DMS53 treated with DMSO at 0.1 percent for 48 hours (cell line): ENCODE measurements at regions not wholly inside any gene's neighbourhood (a gene's known extent, or its start where the extent isn't known, plus 50 kb on each side); places are given as distances from the start of the nearest gene placed in this dataset.
A peak's percentile ranks its signal among the peaks of the same experiment; 100 is the strongest.
"Not testable (repeated sequence)": the region's sequence is repeated elsewhere in the genome, so short reads cannot be mapped to it uniquely, and the experiment has no call there.

ENCODE experiments used
- DNase-seq: peaks from one replicate; lab custom pipeline; 2025; ENCODE audit not compliant: unreplicated experiment; lab: John Stamatoyannopoulos, UW

- no peak for DNase-seq
Observed at GRCh38 chrX:16319929-16320328, 152.6 kb downstream of the MAGEB17 start.

DNA sequence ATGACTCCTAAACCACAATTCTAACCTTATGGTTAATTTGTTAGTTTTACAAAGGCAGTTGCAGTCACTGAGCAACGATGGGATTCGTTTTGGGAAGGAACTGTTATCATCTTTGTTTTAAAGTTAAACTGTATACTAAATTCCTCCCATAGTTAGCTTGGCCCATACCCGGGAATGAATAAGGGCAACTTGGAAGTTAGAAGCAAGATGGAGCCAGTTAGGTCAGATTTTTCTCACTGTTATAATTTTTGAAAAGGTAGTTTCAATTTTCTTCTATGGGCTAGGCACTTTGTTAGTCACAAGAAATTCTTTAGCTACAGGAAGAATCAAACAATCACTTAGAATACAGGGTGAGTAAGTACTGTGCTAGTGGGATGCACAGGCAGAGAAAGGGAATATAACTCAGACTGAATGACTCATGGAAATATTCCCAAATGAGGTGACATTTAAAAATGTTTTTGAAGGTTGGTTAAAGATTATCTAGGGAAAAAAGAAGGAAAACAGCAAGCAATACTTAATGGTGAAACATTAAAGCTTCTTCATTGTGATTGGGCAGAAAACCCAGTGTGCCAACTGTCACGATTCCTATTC is 153.6 kb downstream of the MAGEB17 start:
- no peak for DNase-seq

- DNase-seq: no peak
Observed at GRCh38 chrX:16333453-16333852, 166.2 kb downstream of the MAGEB17 start.

DNA sequence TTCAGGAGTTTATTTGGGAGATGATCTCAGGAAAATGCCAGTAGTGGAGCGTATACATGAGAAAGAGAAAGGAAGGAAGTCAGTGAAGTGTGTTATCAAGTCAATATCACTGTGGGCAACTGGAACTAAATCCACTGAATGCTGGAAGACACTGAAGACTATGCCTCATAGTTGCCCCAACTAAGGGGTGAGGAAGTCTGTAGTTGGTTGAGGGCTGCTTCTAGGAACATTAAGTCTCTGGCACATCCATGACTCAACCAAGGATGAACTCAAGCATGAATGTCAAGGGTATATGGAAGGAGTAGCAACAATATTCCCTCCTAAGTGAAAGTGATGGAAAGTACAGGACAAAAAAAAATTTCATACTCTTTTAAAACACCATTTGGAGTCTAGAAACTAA is 167.9 kb downstream of the MAGEB17 start:
- no peak for DNase-seq

DNA sequence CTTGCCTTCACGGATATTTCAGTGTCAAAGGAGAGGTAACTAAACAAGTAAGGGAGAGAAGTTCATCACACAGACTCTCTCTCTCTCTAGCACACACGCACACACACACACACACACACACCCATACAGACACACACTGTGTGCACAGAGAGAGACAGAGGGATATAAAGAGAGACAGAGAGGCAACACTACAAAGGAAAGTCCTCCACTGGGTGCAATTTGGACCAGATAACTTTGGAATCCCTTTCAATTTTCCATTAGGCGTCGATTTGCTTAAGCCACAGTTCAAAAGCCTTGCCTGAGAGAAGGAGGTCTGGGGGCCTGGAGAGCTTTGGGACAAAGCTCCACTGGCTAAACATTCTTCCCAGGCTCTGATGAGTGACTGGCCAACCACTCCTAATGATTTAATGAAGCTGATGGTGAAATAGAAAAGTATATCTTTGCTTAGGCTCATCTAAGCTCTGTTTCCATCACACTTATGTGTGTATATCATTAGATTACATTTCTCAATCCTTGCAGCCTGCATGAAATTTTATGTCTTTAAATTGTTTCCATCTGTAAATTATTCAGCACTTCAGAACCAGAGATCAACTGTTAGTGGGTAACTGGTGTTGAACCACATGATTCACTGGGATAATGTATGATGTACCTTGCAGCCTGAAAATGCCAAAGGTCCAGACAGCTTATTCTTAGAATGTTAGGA is 180.8 kb downstream of the MAGEB17 start:
- no peak for DNase-seq

- no peak for DNase-seq
Observed at GRCh38 chrX:16357902-16358301, 190.6 kb downstream of the MAGEB17 start.

DNA sequence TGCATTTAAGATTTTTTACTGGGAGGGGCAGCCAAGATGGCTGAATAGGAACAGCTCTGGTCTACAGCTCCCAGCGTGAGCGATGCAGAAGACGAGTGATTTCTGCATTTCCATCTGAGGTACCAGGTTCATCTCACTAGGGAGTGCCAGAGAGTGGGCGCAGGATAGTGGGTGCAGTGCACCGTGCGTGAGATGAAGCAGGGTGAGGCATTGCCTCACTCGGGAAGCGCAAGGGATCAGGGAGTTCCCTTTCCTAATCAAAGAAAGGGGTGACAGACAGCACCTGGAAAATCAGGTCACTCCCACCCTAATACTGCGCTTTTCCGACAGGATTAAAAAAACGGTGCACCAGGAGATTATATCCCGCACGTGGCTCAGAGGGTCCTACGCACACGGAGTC is 192.8 kb downstream of the MAGEB17 start:
- DNase-seq: not testable (repeated sequence)

- DNase-seq: no peak
Observed at GRCh38 chrX:16368696-16369095, 201.4 kb downstream of the MAGEB17 start.

- no peak for DNase-seq
Observed at GRCh38 chrX:16376056-16376455, 208.8 kb downstream of the MAGEB17 start.

DNA sequence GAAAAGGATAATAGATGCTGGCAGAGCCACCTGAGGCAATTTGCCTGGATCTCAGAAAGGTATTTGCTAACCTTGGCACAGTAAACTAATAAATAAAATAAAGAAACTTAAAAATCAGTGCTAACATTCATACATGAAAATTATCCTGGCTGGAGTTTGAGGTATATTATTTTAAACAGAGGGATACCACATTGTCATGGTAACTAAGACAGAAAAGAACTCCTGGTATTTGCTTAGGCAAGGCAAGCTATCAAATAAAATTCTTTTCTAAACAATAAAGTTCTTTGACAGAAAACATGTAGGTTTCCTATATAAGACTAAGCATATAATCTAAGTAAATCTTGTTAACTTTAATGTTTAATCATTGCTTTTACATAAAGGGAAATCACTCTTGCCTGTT is 218.8 kb downstream of the MAGEB17 start:
- no peak for DNase-seq

DNA sequence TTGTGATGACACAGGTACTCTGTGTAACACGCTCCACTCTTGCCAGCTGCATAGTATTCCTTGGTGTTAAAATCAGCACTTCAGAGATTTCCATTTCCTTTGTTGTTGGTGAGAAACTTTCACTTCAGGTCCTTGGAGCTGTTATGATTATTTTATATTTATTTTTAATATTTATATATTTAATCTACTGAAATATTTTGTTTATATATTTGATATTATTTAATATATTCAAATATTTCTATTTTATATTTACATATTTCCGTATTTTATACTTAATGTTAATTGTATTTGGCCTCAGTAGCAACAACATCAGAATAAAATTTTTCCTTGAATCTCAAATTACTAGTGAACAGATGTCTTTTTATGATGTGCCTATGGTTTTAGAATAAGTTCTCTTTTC is 225.3 kb downstream of the MAGEB17 start:
- DNase-seq: no peak

DNA sequence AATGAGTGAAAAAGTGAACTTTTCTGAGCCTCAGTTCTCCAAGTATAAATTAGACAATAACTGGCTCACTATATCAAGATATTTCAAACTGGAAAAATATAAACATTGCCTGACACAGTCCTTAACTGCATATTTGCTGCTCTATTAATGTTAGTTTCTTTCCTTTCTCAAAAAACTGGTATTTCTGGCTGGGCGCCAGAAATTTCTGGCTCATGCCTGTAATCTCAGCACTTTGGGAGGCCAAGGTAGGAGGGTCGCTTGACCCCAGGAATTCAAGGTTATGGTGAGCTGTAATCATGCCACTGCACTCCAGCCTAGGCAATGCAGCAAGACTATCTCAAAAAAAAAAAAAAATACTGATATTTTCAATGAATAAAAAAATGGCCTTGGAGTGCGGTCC is 227.0 kb downstream of the MAGEB17 start:
- no peak for DNase-seq

DNA sequence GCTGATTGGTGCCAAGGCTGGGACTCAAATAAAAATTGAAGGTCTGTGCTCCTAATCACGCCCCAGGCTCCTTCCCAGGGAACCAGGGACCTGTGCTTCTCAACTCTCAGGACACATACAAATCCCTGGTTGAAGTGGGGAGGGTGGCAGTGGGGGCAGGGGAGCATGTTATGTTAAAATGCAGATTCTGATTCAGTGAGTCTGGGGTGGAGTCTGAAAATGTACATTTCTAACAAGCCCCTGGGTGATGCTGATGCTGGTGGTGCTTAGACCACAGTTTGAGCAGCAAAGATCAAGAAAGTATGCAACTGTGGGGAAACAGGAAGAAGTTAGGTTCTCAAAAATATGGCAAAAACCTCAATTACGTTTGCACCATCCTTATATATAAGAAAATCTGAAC is 236.5 kb downstream of the MAGEB17 start:
- no peak for DNase-seq

DNA sequence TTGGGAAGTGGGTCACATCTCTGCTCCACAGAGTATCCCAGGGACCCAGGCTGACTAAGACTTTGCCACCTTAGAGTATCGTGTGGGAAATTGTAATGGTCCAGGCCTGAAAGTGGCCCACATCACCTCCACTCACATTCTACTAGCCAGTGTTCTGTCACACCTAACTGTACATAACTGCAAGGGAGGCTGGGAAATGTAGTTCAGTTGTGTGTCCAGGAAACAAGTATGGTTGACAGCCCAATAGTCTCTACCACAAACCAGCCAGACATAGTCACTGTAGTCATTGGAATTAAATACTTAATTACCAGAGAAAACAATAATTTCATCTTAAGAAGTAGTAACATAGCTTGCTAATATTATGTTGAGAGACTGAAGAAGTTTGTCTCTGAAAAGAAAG is 233.4 kb upstream of the S100G start:
- no peak for DNase-seq

DNA sequence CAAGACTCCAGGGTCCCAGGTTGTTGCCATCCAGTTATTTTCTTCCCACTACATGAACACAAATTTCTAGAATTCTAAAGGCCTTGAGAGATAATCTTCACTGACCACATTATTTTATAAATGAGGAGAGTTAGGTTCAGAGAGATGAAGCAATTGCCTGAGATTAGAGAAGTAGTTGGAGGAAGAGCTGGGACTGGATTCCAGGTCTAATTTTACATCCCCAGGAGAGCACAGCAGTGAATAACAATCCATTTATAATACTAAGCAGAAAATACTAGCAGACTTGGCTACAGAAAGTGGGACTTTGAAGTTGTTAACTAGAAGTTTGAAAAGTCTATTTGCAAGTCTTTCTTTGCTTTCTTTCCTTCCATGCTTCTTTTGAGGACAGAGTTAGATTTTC is 231.3 kb upstream of the S100G start:
- no peak for DNase-seq

DNA sequence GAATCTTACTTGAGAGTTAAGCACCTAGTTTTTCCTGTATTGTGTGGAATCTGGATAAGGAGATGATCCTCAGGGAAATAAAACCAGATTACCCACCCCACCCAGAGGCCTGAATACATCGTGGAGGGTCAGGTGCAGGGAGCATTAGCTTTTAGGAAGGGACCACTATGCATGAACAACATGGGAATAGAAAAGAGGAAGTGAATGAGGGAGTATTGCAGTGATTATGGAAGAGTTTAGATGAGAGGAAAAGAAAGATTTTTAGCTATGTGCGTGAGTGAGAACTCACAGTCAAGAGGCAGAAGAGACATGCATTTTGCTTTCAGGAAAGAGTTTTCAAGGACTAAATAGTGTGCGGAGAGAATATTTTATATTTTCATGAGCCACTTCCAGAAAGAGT is 222.3 kb upstream of the S100G start:
- DNase-seq: no peak

DNA sequence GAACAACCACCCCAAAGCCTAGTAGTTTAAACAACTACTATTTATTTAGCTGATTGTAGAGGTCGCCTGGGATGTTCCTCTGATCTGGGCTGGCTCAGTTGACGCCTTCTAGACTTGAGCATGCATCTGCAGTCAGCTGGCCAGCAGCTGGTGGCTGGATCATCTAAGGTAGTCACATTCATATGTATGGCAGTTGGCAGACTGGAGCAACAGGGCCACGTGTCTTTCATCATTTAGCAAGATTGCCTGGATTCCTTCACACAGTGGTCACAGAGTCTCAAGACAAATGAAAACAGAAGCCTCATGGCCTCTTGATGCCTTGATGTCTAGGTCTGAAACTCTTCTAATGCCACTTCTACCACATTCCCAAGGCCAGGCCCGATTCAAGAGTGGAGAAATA is 220.6 kb upstream of the S100G start:
- DNase-seq: no peak

GRCh38 chrX:16431266-16431665 is 218.7 kb upstream of the S100G start:
- no peak for DNase-seq

GRCh38 chrX:16433021-16433420 is 216.9 kb upstream of the S100G start:
- no peak for DNase-seq

DNA sequence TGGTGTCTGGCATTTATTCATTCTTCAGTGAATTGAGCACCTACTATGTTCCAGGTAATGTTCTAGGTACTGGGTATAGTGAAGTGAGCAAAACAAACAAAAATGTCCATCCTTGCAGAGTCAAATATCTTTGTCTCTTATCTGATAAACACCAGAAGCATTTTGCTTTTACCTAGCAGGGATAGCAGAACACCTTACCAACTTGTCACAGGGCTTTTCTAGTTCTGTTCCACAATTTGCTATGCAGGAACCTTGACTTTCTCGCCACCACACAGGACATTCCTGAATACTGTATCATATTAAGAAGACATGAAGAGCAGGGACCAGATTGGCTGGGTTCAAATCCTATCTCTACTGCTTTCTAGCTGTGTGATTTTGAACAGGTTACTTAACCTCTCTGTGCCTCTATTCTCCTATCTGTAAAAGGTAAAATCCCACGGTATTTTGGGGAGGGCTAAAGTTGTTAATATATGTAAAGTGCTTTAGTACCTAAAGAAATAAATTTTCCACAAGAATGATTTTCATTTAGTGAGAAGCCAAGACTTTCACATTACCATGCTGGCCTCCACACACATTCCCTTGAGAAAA is 214.5 kb upstream of the S100G start:
- DNase-seq: no peak

- DNase-seq: peak; percentile 47
Observed at GRCh38 chrX:16436348-16437188, 213.4 kb upstream of the S100G start.

DNA sequence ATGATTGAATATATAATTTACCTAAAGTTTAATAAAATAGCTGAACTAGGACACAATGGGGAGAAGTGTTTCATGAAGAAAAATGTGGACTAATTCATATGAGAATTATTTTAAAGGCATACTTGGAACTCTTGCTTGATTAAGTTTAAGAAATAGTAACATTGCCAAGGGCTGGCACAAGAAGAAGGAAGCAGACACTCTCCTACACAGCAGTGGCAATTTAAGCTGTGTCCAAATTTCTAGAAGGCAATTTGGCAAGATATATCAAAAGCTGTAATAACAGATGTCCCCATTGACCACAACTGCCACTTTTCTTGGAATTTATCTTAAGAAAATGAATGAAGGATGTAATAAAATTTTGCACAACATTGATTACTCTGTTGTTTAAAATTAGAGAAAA is 209.5 kb upstream of the S100G start:
- no peak for DNase-seq
